ENCODE measurements at regions not wholly inside any gene's neighbourhood (a gene's known extent, or its start where the extent isn't known, plus 50 kb on each side); places are given as distances from the start of the nearest gene placed in this dataset.

DNA sequence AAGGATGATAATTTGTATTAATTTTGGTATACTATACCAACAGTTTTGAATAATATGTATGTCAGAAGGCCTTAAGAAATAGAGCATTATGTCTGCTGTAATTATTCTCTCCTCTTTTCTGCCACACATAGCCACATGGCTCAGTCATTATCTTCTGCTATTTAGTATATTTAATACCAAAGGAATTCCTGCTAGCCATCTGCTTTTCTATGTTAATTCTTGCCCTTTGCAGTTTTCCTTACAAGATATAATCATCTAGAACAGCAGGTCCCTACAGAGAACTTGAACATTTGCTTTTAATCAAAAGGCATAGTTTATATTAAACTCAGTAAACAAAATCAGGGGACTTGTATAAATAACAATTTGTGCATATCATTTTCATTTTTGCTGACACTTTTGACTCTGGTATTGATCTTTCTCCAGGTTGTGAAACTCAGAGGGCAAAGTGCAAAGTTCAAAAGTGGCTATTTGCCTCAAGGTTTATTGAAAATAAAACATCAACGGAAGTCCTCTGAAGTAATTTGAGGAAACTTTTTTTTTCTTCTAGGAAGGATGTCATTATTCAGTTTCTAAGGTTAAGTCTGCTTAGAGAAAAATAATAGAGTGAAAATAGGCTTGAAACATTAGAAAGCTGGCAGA lies 702.0 kb downstream of the KCNJ2 start:
- TF ChIP-seq, protein P1, sequence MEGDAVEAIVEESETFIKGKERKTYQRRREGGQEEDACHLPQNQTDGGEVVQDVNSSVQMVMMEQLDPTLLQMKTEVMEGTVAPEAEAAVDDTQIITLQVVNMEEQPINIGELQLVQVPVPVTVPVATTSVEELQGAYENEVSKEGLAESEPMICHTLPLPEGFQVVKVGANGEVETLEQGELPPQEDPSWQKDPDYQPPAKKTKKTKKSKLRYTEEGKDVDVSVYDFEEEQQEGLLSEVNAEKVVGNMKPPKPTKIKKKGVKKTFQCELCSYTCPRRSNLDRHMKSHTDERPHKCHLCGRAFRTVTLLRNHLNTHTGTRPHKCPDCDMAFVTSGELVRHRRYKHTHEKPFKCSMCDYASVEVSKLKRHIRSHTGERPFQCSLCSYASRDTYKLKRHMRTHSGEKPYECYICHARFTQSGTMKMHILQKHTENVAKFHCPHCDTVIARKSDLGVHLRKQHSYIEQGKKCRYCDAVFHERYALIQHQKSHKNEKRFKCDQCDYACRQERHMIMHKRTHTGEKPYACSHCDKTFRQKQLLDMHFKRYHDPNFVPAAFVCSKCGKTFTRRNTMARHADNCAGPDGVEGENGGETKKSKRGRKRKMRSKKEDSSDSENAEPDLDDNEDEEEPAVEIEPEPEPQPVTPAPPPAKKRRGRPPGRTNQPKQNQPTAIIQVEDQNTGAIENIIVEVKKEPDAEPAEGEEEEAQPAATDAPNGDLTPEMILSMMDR (IDR thresholded peaks at IDR 0.05): no peak
- Histone ChIP-seq H3K4me3 (ENCODE audit: low read depth in 1 of 2, low read length in 1 of 2) (no peak overlapping the region), H3K36me3 (no peaks in the 10 kb centered on the region), H3K27ac (no peak overlapping the region), H3K4me1 (ENCODE audit: control insufficient read depth in 1 of 2, insufficient read depth in 1 of 2, low read depth in 1 of 2, low read length in 1 of 2) (no peaks in the 10 kb centered on the region), H3K27me3 (no peaks in the 10 kb centered on the region), H3K9me3 (no peaks in the 10 kb centered on the region)

DNA sequence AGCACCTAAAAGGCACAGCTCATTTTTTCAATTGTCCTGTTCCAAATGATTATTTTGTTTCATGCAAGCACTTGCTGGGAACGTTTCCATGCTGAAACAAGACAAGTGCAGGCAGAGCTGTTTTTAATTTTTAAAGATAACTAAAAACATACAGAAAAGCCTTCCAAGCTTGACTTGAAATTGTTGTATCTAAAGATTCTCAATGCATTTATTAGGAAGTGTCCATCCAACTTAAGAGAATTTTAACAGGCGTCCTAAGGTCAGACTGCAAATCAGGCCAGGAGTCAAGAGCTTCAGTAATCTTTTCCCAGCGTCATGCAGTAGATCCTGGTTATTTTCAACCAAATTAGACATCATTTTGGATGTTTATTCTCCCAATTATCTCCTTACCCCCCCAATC lies 702.8 kb downstream of the KCNJ2 start:
- Histone ChIP-seq H3K4me1 (ENCODE audit: control insufficient read depth in 1 of 2, insufficient read depth in 1 of 2, low read depth in 1 of 2, low read length in 1 of 2) (no peaks in the 10 kb centered on the region), H3K27ac (no peak overlapping the region), H3K4me3 (ENCODE audit: low read depth in 1 of 2, low read length in 1 of 2) (no peak overlapping the region), H3K9me3 (no peaks in the 10 kb centered on the region), H3K27me3 (no peaks in the 10 kb centered on the region), H3K36me3 (no peaks in the 10 kb centered on the region)
- TF ChIP-seq, protein P1 (IDR thresholded peaks at IDR 0.05): no peak

DNA sequence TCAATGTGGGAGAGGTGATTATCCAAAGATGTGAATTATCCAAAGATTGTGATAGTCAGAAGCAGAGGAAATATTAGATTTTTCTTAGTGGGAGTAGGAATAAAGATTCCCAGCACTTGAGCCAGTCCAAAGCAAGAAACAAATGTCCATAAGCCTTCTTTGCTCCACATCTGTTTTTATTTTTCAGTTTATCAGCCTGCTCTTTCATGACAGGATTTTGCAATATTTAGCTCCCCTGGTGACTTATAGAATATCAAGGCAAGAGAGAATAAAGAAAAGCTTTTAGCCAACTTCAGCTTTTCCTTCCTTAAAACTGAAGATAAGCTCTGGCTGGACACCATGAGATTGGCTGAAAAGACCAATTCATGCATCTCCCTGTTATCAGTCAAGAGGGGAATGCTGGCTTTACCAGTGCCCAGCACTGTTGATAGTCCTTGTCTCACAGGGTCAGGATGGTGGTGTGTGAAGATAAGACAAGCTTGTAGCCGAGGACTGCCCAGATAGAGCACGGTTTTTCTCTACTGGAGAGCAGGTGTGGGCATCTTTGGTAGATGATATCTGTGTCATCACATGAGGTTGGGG lies 706.5 kb downstream of the KCNJ2 start:
- H3K27ac ChIP-seq: no peak overlapping the region
- H3K4me3 ChIP-seq (ENCODE audit: low read depth in 1 of 2, low read length in 1 of 2): no peak overlapping the region
- TF ChIP-seq, protein P1 (IDR thresholded peaks at IDR 0.05): no peak
- H3K27me3 ChIP-seq: no peaks in the 10 kb centered on the region
- no peaks in the 10 kb centered on the region for H3K9me3 ChIP-seq
- no peaks in the 10 kb centered on the region for H3K36me3 ChIP-seq
- H3K4me1 ChIP-seq (ENCODE audit: control insufficient read depth in 1 of 2, insufficient read depth in 1 of 2, low read depth in 1 of 2, low read length in 1 of 2): no peaks in the 10 kb centered on the region

DNA sequence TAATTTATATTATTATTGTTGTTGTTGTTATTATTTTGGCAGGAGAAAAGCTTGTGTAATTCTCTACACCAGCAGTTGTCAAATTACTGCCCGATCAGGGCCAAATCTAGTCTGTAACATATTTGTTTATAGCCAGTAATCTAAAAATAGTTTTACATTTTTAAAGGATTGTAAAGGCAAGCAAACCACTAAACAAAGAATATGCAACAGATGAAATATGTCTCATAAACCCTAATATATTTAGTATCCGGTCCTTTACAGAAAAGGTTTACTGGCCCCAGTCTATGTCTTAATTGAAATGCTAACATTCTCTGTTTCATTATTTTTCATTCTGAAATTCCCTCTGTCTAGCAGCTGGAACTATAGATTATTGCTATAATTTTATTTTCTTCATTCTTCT lies 709.5 kb downstream of the KCNJ2 start:
- Histone ChIP-seq H3K27me3 (no peaks in the 10 kb centered on the region), H3K4me3 (ENCODE audit: low read depth in 1 of 2, low read length in 1 of 2) (no peak overlapping the region), H3K4me1 (ENCODE audit: control insufficient read depth in 1 of 2, insufficient read depth in 1 of 2, low read depth in 1 of 2, low read length in 1 of 2) (no peaks in the 10 kb centered on the region), H3K27ac (no peak overlapping the region), H3K36me3 (no peaks in the 10 kb centered on the region), H3K9me3 (no peaks in the 10 kb centered on the region)
- TF ChIP-seq, protein P1 (IDR thresholded peaks at IDR 0.05): no peak

DNA sequence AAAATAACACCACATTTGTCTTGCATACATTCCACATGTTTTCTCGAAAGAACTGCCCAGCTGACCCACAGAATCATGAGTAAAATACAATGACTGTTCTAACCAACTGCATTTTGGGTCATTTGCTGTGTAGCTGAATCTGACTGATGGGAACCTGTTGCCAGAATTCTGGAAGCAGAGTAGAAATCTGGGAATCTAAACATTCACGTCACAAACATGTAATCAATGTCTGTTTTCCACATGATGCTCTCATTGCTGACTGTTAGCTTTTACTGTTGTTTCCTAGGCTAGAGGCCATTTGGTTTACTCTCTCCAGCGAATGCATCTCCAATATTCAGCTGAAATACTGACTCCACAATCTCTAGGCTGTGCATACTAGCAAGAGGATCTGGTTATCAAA lies 710.1 kb downstream of the KCNJ2 start:
- H3K36me3 ChIP-seq: no peaks in the 10 kb centered on the region
- no peak overlapping the region for H3K27ac ChIP-seq
- H3K9me3 ChIP-seq: no peaks in the 10 kb centered on the region
- H3K27me3 ChIP-seq: no peaks in the 10 kb centered on the region
- H3K4me1 ChIP-seq (ENCODE audit: control insufficient read depth in 1 of 2, insufficient read depth in 1 of 2, low read depth in 1 of 2, low read length in 1 of 2): no peaks in the 10 kb centered on the region
- no peak overlapping the region for H3K4me3 ChIP-seq (ENCODE audit: low read depth in 1 of 2, low read length in 1 of 2)
- TF ChIP-seq, protein P1 (IDR thresholded peaks at IDR 0.05): no peak
